GM21360 (cell line): ENCODE measurements at regions not wholly inside any gene's neighbourhood (a gene's known extent, or its start where the extent isn't known, plus 50 kb on each side); places are given as distances from the start of the nearest gene placed in this dataset.

Source experiments
- ATAC-seq: cut with Tn5 transposase; IDR thresholded peaks from one replicate; pipeline ENCODE4 v1.9.1; 2021; ENCODE audit warnings: mild to moderate bottlenecking, moderate library complexity; ENCODE audit not compliant: unreplicated experiment

- ATAC-seq, result no peak
Observed at GRCh38 chr13:74449811-74450524, 315.8 kb upstream of the KLF12 start.

DNA sequence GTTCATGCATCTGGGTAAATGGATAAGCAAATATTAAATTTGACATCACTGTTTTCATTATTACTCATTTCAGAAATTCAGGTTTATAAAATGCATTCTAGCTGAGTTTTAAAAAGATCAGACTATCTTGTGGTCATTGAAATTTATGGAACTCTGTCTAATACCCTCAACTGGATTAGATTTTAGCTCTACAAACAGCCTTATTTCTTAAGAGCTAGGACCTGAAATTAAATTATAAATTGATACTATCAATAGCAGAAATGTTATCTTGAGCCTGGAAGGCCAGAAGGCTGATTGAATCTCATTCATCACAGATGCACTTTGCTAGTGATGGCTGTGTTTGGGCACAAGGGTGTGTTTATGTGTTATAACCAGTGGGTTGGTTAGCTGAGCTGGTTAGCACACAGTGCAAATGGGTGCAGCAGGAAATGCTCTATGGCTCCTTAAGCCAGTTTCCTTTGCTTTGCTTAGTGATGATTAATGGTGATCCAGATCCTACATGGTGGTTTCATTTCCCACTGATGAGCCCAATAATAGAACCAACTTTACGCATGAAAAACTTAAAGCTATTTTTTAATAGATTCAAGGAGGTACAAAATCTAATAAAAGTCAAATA, 310.8 kb upstream of the KLF12 start:
- ATAC-seq, result no peak

- ATAC-seq, result no peak
Observed at GRCh38 chr13:74444161-74444571, 310.0 kb upstream of the KLF12 start.

- no peak for ATAC-seq
Observed at GRCh38 chr13:74443631-74444030, 309.4 kb upstream of the KLF12 start.

DNA sequence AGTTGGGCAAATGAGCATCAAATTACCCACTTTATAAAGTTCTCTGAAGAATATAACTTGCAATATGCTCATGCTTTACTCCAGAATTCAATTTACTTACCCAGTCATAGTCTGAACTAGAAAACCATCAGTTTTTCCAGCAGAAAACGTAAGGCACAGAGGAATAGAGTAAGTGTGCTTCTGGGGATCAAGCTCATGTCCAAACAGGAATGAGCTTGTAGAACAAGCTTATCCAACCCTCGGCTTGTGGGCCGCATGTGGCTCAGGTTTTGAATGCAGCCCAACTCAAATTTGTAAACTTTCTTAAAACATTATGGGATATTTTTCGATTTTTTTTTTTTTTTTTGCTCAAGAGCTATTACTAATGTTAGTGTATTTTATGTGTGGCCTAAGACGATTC, 308.5 kb upstream of the KLF12 start:
- ATAC-seq, result no peak

GRCh38 chr13:74438901-74439300, 304.7 kb upstream of the KLF12 start:
- no peak for ATAC-seq

GRCh38 chr13:74434782-74435181, 300.6 kb upstream of the KLF12 start:
- ATAC-seq, result no peak

- no peak for ATAC-seq
Observed at GRCh38 chr13:74424455-74424854, 290.3 kb upstream of the KLF12 start.

GRCh38 chr13:74423434-74423833, 289.2 kb upstream of the KLF12 start:
- ATAC-seq, result no peak

DNA sequence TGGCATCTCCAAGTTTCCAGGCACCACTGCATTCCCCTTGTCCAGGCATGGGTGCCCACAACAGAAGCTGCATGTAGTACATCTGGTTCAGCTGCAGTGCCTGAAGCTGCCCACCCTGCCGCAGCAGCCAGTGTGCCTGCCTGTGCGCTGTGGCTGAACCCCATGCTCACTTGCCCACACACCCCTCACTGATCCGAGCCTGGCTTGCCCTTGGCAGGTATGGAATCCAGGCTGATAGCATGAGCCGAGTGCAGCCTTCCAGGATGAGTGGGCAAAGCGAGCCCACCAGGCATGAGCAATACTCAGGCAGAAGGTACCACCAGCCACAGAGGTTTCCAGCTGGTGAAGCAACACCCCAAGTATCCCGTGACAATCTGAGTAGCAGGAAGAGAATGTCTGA, 280.3 kb upstream of the KLF12 start:
- no peak for ATAC-seq

DNA sequence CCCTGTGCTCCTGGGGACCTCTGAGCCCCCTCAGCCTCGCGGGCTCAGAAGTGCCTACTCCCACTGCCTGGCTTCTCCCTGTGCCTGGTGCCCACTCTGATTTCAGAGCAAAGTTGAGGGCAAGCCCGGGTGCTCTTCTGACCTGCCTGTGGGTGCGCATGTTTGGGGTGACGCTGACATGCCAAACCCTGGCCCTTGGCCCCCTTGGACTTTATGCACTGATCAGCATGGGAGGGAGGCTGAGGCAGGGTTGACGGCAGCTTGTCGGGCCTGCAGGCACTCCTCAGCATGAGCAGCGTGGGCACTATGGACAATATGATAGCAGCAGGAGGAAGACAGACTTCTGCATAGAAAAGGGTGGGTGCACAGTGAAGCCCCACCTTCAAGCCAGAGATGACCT, 279.3 kb upstream of the KLF12 start:
- no peak for ATAC-seq

DNA sequence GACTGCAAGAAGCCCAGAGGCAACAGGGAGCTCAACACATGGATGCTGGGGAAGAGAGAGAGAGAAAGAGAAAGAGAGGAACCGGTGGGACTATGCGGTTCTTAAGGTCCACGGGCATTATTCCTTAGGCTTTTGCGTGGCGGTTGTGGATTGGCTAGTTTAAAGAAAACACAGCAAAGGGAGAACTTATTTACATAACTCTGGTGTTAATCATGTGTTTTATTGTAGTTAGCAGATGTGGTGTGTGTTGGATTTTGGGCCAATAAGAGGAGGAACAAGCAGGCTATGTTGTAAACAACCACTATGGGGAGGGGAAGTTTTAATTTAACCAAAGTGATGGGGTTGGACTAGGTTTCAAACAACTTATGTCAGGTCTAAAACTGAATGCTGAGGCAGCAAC, 275.3 kb upstream of the KLF12 start:
- no peak for ATAC-seq

GRCh38 chr13:74406420-74406819, 272.2 kb upstream of the KLF12 start:
- ATAC-seq, result no peak

- no peak for ATAC-seq
Observed at GRCh38 chr13:74398599-74398998, 264.4 kb upstream of the KLF12 start.

GRCh38 chr13:74389056-74389455, 254.9 kb upstream of the KLF12 start:
- no peak for ATAC-seq

DNA sequence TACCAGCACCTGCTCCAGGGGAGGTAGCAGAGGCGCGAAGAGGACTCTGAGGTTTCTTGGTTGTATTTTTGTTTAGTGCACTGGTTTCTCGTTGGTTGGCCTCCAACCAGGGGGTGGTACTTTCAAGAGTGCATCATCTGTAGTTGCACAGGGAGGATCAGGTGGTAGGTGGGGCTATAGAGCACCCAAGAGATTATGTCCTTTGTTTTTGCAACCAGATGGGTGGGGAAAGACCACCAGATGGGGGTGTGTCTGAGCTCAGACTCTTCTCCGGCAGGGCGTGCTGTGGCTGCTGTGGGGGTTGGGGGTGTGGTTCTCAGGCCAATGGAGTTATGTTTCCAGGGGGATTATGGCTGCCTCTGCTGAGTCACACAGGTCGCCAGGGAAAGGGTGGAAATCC, 254.4 kb upstream of the KLF12 start:
- ATAC-seq, result no peak

DNA sequence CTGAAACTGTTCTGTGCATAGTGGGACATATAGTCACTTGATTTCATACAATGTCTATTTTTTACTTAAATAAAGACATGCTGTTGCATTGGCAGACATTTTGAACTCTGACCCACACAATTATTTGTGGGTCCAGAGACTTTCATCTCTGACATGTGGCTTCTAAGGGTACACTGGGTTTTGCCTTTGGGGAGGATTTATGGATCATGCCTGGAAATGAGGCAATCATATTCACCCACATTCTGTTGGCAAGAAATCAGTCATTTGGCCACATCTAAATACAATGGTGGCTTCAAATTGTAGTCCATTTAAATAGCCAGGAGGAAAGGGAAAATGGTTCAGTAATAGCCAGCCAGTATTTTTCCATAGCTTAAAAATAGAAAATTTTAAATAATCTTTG, 238.3 kb upstream of the KLF12 start:
- no peak for ATAC-seq

DNA sequence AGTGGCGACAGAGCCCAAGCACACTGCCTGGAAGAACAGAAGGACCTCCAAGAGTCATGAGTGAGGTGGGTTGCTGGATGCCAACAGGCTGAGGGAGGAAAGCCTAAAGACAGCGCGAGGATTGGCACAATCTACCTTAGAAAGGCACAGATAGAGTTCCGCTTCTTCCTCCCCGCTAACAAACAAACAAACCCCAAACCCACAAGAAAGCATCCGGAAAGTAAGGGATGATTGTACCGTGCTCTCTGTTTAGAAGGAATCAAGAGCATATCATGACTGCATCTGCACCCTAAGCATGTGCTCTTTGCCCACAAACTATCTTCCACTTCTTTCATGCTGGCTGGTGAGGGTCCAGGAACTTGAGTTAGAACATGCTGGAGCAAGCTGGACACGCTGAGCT, 233.0 kb upstream of the KLF12 start:
- no peak for ATAC-seq

- no peak for ATAC-seq
Observed at GRCh38 chr13:74361274-74361673, 227.1 kb upstream of the KLF12 start.

- no peak for ATAC-seq
Observed at GRCh38 chr13:74346960-74347359, 212.8 kb upstream of the KLF12 start.

- ATAC-seq, result no peak
Observed at GRCh38 chr13:74338341-74338740, 204.1 kb upstream of the KLF12 start.

GRCh38 chr13:74336546-74336945, 202.3 kb upstream of the KLF12 start:
- ATAC-seq, result no peak

GRCh38 chr13:74335370-74335769, 201.2 kb upstream of the KLF12 start:
- ATAC-seq, result no peak
